Activated CD4-positive, alpha-beta T cell treated with anti-CD3 and anti-CD28 coated beads, Interleukin-2, amount 10 ng/mL, durations not matched to agents 24 days and 14 days (primary cell): ENCODE measurements at regions not wholly inside any gene's neighbourhood (a gene's known extent, or its start where the extent isn't known, plus 50 kb on each side); places are given as distances from the start of the nearest gene placed in this dataset.

Experiments
- DNase-seq: peaks from one replicate; pipeline ENCODE4 v3.0.0; 2022
- H3K27ac Mint-ChIP-seq: one replicate; pipeline ENCODE4 v1.8.0; 2022; ENCODE audit warnings: mild to moderate bottlenecking, mixed read lengths
- H3K27me3 Mint-ChIP-seq: one replicate; pipeline ENCODE4 v1.8.0; 2022; ENCODE audit warnings: mixed read lengths
- H3K36me3 Mint-ChIP-seq: one replicate; pipeline ENCODE4 v1.8.0; 2022; ENCODE audit warnings: low read depth, mild to moderate bottlenecking, mixed read lengths
- H3K4me1 Mint-ChIP-seq: one replicate; pipeline ENCODE4 v1.8.0; 2021; ENCODE audit warnings: mixed read lengths
- H3K4me3 Mint-ChIP-seq: one replicate; pipeline ENCODE4 v1.8.0; 2022; ENCODE audit warnings: mild to moderate bottlenecking, moderate library complexity, mixed read lengths
- H3K9me3 Mint-ChIP-seq: one replicate; pipeline ENCODE4 v1.8.0; 2021; ENCODE audit warnings: mixed read lengths
- intact Hi-C: fragments of 100-400 bp; cut with micrococcal nuclease; formaldehyde crosslinking; loops from one replicate; pipeline ENCODE4 v1.15.1; 2023

GRCh38 chr2:220090050-220090449, 462.6 kb downstream of the SLC4A3 start:
- H3K4me3 Mint-ChIP-seq: no peak overlapping the region
- H3K4me1 Mint-ChIP-seq: no peaks in the 10 kb centered on the region
- H3K27me3 Mint-ChIP-seq: no peaks in the 10 kb centered on the region

GRCh38 chr2:220096406-220096805, 469.0 kb downstream of the SLC4A3 start:
- intact Hi-C loops: no loop called here
- Mint-ChIP-seq H3K27ac (no peak overlapping the region), H3K4me1 (no peaks in the 10 kb centered on the region)

More at GRCh38 chr2:220090050-220090449, 462.6 kb downstream of the SLC4A3 start:
- Mint-ChIP-seq H3K36me3 (no peaks in the 10 kb centered on the region), H3K27ac (no peak overlapping the region), H3K9me3 (no peaks in the 10 kb centered on the region)
- DNase-seq: no peak
- intact Hi-C loops: no loop called here

GRCh38 chr2:220101980-220102379, 474.6 kb downstream of the SLC4A3 start:
- Mint-ChIP-seq H3K27me3 (no peaks in the 10 kb centered on the region), H3K4me1 (no peaks in the 10 kb centered on the region), H3K4me3 (no peak overlapping the region), H3K36me3 (no peaks in the 10 kb centered on the region), H3K9me3 (no peaks in the 10 kb centered on the region), H3K27ac (no peak overlapping the region)
- no peak for DNase-seq
- intact Hi-C loops: no loop called here

More at GRCh38 chr2:220096406-220096805, 469.0 kb downstream of the SLC4A3 start:
- Mint-ChIP-seq H3K36me3 (no peaks in the 10 kb centered on the region), H3K9me3 (no peaks in the 10 kb centered on the region), H3K4me3 (no peak overlapping the region), H3K27me3 (no peaks in the 10 kb centered on the region)
- DNase-seq: no peak

DNA sequence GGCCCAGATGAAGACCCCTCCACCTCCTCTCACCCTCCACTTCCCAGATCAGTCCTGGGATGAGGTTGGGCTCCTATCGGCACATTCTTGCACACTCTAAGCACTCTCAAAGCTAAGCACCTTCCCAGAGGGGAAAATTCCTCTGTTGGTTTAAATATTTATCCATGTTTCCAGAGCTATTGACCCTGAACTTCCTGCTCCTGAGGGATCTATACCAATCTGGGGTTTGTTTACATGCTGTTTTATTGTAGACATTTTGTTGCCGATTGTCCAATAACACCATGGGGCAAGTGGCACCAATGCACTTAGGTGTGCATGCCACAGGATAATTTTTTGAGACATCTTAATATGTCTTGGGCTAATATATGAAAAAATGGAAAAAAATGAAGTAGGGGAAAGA, 476.2 kb downstream of the SLC4A3 start:
- Mint-ChIP-seq H3K36me3 (no peaks in the 10 kb centered on the region), H3K4me1 (no peaks in the 10 kb centered on the region), H3K27ac (no peak overlapping the region), H3K27me3 (no peaks in the 10 kb centered on the region), H3K9me3 (no peaks in the 10 kb centered on the region), H3K4me3 (no peak overlapping the region)
- DNase-seq: no peak
- intact Hi-C loops: no loop called here

- H3K36me3 Mint-ChIP-seq: no peaks in the 10 kb centered on the region
Measured at GRCh38 chr2:220104871-220105351, 477.5 kb downstream of the SLC4A3 start.

DNA sequence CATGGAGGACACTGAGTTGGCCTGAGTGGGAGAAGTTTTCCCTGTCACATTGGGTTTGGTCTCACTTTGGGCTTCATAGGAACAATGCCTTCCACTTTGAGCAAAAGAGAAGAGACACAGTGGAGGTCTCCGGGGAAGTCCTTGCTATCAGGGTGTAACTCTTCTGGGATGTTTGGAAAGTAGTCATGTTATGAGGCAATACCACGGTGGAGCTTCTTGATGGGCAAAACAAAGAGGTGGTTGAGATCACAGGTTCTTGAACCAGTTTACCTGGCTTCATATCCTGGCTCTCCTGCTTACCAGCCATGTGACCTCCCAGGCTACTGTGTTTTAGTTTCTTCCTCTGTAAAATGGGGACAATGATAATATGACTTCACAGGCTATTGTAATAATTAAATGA, 478.6 kb downstream of the SLC4A3 start:
- no peaks in the 10 kb centered on the region for H3K27me3 Mint-ChIP-seq
- no peaks in the 10 kb centered on the region for H3K4me1 Mint-ChIP-seq
- no peaks in the 10 kb centered on the region for H3K9me3 Mint-ChIP-seq
- H3K4me3 Mint-ChIP-seq: no peak overlapping the region
- H3K36me3 Mint-ChIP-seq: no peaks in the 10 kb centered on the region
- no peak for DNase-seq
- no peak overlapping the region for H3K27ac Mint-ChIP-seq
- intact Hi-C loops: no loop called here

More at GRCh38 chr2:220104871-220105351, 477.5 kb downstream of the SLC4A3 start:
- no peaks in the 10 kb centered on the region for H3K9me3 Mint-ChIP-seq
- no peak overlapping the region for H3K4me3 Mint-ChIP-seq
- intact Hi-C loops: no loop called here
- no peak overlapping the region for H3K27ac Mint-ChIP-seq
- no peaks in the 10 kb centered on the region for H3K27me3 Mint-ChIP-seq
- no peaks in the 10 kb centered on the region for H3K4me1 Mint-ChIP-seq
- no peak for DNase-seq

- no peaks in the 10 kb centered on the region for H3K27me3 Mint-ChIP-seq
- H3K4me1 Mint-ChIP-seq: no peaks in the 10 kb centered on the region
- H3K36me3 Mint-ChIP-seq: no peaks in the 10 kb centered on the region
- H3K9me3 Mint-ChIP-seq: no peaks in the 10 kb centered on the region
- intact Hi-C loops: no loop called here
- no peak overlapping the region for H3K4me3 Mint-ChIP-seq
- H3K27ac Mint-ChIP-seq: no peak overlapping the region
- no peak for DNase-seq
Measured at GRCh38 chr2:220107380-220107791, 480.0 kb downstream of the SLC4A3 start.

DNA sequence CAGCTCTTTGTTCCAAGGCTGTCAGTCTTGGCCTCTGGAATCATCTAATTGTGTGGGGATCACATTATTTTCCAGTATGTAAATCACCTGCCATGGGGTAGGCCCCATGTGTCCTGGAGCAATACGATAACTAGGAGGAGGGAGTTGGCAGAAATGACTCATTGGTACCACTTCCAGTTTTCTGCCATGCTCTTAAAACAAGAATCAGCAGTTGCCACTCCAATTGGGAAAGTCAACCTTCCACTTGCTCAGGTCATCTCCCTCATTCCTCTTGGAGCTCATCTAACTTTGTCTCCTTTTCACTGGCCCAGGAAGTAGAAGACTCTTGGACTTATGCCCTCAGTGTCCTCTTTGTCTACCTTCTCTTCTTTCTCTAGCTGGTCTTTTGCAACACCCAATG, 487.0 kb downstream of the SLC4A3 start:
- intact Hi-C loops: no loop called here
- Mint-ChIP-seq H3K27ac (no peak overlapping the region), H3K9me3 (no peaks in the 10 kb centered on the region), H3K36me3 (no peaks in the 10 kb centered on the region), H3K27me3 (no peaks in the 10 kb centered on the region), H3K4me1 (no peaks in the 10 kb centered on the region), H3K4me3 (no peak overlapping the region)
- DNase-seq: no peak

GRCh38 chr2:220117025-220117424, 489.6 kb downstream of the SLC4A3 start:
- no peaks in the 10 kb centered on the region for H3K36me3 Mint-ChIP-seq
- no peak overlapping the region for H3K4me3 Mint-ChIP-seq
- no peaks in the 10 kb centered on the region for H3K4me1 Mint-ChIP-seq
- H3K27ac Mint-ChIP-seq: no peak overlapping the region
- H3K9me3 Mint-ChIP-seq: no peaks in the 10 kb centered on the region
- DNase-seq: no peak
- intact Hi-C loops: no loop called here
- no peaks in the 10 kb centered on the region for H3K27me3 Mint-ChIP-seq

DNA sequence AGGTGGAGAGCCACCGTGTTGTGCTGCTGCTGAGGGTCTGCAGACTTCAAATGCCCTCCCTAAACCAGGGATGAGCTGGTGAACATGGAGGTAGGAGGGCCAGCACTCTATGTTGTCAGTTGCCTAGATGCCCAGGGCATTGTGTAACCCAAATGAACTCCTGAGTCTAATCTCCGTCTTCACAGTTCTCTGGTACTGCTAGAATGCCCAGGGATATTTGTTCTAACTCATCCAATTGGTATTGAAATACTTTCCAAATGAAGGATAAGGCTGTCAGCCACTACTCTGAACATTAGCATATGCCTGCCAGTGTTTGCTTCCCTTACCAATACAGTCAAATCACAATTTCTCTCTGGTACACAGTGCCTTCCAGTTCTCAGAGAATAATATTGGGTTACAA, 492.6 kb downstream of the SLC4A3 start:
- no peak overlapping the region for H3K27ac Mint-ChIP-seq
- no peaks in the 10 kb centered on the region for H3K36me3 Mint-ChIP-seq
- H3K4me3 Mint-ChIP-seq: no peak overlapping the region
- intact Hi-C loops: no loop called here
- H3K4me1 Mint-ChIP-seq: no peaks in the 10 kb centered on the region
- no peaks in the 10 kb centered on the region for H3K27me3 Mint-ChIP-seq
- H3K9me3 Mint-ChIP-seq: no peaks in the 10 kb centered on the region
- no peak for DNase-seq

DNA sequence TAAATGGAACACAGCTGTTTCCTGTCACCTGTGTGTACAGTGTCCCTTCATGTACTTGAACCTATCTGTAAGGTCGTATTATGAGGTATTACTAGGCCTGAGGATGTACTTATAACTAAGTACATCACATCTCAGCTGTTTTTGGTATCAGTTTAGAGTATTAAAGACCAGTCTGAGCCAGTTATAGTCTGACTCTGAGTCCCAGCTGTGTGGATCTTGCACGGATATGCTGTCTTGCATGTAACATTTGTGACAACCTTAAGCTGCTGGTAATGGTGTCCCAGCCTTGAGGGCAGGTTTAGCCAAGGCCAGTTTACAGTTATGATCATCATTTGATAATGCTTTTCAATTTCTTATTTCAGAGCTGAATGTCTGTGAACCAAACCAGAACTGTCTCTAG, 496.3 kb downstream of the SLC4A3 start:
- H3K9me3 Mint-ChIP-seq: no peaks in the 10 kb centered on the region
- no peak overlapping the region for H3K4me3 Mint-ChIP-seq
- no peaks in the 10 kb centered on the region for H3K4me1 Mint-ChIP-seq
- no peaks in the 10 kb centered on the region for H3K36me3 Mint-ChIP-seq
- H3K27ac Mint-ChIP-seq: no peak overlapping the region
- no peak for DNase-seq
- H3K27me3 Mint-ChIP-seq: no peaks in the 10 kb centered on the region
- intact Hi-C loops: no loop called here

GRCh38 chr2:220125551-220125950, 498.1 kb downstream of the SLC4A3 start:
- intact Hi-C loops: no loop called here
- Mint-ChIP-seq H3K36me3 (no peaks in the 10 kb centered on the region), H3K27ac (no peak overlapping the region), H3K9me3 (no peaks in the 10 kb centered on the region), H3K4me3 (no peak overlapping the region), H3K4me1 (no peaks in the 10 kb centered on the region), H3K27me3 (no peaks in the 10 kb centered on the region)
- no peak for DNase-seq

DNA sequence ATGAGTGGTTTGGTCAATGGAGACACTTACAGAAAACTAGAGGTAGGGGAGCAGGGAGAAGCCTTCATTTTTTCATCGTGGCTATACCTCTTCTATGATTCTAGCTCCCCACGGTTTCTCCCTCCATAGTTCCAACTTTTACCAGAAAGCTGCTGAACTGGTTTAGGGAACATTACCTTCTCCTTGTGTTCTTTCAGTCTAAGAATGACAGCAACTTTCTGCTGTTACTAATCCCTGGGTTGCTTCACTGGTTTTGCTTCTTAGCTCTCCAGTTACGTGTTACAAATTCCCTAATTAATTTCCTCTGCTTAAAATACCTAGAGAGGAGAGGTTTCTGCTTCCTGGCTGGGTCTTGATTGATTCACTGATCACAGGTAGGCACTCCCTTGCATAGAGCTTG, 499.9 kb downstream of the SLC4A3 start:
- DNase-seq: no peak
- H3K4me3 Mint-ChIP-seq: no peak overlapping the region
- H3K27me3 Mint-ChIP-seq: no peaks in the 10 kb centered on the region
- no peaks in the 10 kb centered on the region for H3K9me3 Mint-ChIP-seq
- intact Hi-C loops: no loop called here
- H3K36me3 Mint-ChIP-seq: no peaks in the 10 kb centered on the region
- H3K27ac Mint-ChIP-seq: no peak overlapping the region
- no peaks in the 10 kb centered on the region for H3K4me1 Mint-ChIP-seq

- no peaks in the 10 kb centered on the region for H3K4me1 Mint-ChIP-seq
- no peaks in the 10 kb centered on the region for H3K27me3 Mint-ChIP-seq
- no peak overlapping the region for H3K27ac Mint-ChIP-seq
- H3K4me3 Mint-ChIP-seq: no peak overlapping the region
- DNase-seq: no peak
- H3K9me3 Mint-ChIP-seq: no peaks in the 10 kb centered on the region
- no peaks in the 10 kb centered on the region for H3K36me3 Mint-ChIP-seq
- intact Hi-C loops: no loop called here
Measured at GRCh38 chr2:220127876-220128275, 500.4 kb downstream of the SLC4A3 start.

DNA sequence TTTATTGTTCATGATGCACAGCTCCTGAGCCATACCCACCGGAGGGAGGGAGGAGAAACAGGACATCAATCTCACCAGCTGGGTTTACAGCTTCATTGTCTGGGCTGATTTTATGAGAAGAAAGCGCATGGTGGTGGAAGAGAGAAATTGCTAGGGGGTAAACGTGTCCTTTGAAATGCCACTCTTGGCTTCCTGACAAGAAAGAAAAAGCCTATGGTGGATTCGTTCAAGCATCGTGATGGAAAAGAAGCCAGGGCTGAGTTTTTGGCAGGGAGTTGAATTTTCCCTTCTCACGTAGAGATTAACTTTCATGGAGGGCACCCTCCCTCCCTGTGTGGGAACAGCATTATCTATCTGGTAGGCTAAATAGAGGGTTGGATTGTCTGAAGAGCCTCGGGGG, 502.0 kb downstream of the SLC4A3 start:
- Mint-ChIP-seq H3K9me3 (no peaks in the 10 kb centered on the region), H3K4me3 (no peak overlapping the region), H3K27ac (no peak overlapping the region), H3K36me3 (no peaks in the 10 kb centered on the region), H3K27me3 (no peaks in the 10 kb centered on the region), H3K4me1 (no peaks in the 10 kb centered on the region)
- intact Hi-C loops: no loop called here
- DNase-seq: no peak
